Liver (tissue), 8 donors: ENCODE measurements at regions not wholly inside any gene's neighbourhood (a gene's known extent, or its start where the extent isn't known, plus 50 kb on each side); places are given as distances from the start of the nearest gene placed in this dataset.

Source experiments
- DNase-seq: peaks from one replicate; pipeline ENCODE4 v3.0.0-alpha.2; 2017; ENCODE audit warnings: low spot score
- H3K27ac ChIP-seq, 2 donors: one replicate each; pipeline ENCODE4 v1.7.0; 2013; ENCODE audit warnings: inconsistent platforms in 2 of 2, low read length in 2 of 2, control low read depth in 1 of 2, low read depth in 1 of 2, mild to moderate bottlenecking in 1 of 2
- H3K27me3 ChIP-seq, 4 donors: one replicate each; pipeline versions ENCODE4 v1.6.1 to v1.7.0; 2013; ENCODE audit warnings: low read length in 3 of 4, inconsistent platforms in 1 of 4, mild to moderate bottlenecking in 1 of 4, moderate library complexity in 1 of 4; ENCODE audit not compliant: control insufficient read depth in 4 of 4, insufficient read depth in 4 of 4
- H3K36me3 ChIP-seq, 4 donors: one replicate each; pipeline versions ENCODE4 v1.6.1 to v1.7.0; 2013; ENCODE audit warnings: low read length in 3 of 4, mild to moderate bottlenecking in 3 of 4, low read depth in 1 of 4, moderate library complexity in 1 of 4; ENCODE audit not compliant: control insufficient read depth in 4 of 4, insufficient read depth in 3 of 4
- H3K4me1 ChIP-seq, 4 donors: one replicate each; pipeline versions ENCODE4 v1.6.1 to v1.7.0; 2013; ENCODE audit warnings: low read length in 3 of 4, mild to moderate bottlenecking in 3 of 4, moderate library complexity in 1 of 4; ENCODE audit not compliant: control insufficient read depth in 4 of 4, insufficient read depth in 4 of 4
- H3K4me3 ChIP-seq, 3 donors: one replicate each; pipeline versions ENCODE4 v1.6.1 to v1.7.0; 2013; ENCODE audit warnings: low read length in 3 of 3, control low read depth in 1 of 3, low read depth in 1 of 3, mild to moderate bottlenecking in 1 of 3
- H3K9ac ChIP-seq, 2 donors: one replicate each; pipeline ENCODE4 v1.7.0; 2013; ENCODE audit warnings: low read length in 2 of 2, mild to moderate bottlenecking in 2 of 2, moderate library complexity in 2 of 2, control low read depth in 1 of 2, low read depth in 1 of 2
- H3K9me3 ChIP-seq, 4 donors: one replicate each; pipeline versions ENCODE4 v1.6.1 to v1.7.0; 2013; ENCODE audit warnings: low read length in 3 of 4; ENCODE audit not compliant: control insufficient read depth in 4 of 4
- ATF3 ChIP-seq: IDR thresholded peaks from 2 replicates; pipeline ENCODE4 v1.6.1; 2016; ENCODE audit warnings: antibody characterized with exemption
- CTCF ChIP-seq: fragments of 150-350 bp; IDR thresholded peaks from 2 replicates; pipeline ENCODE4 v1.5.1; 2017; ENCODE audit warnings: improper control_type of control experiment, low read depth, low read length; ENCODE audit not compliant: missing input control
- EGR1 ChIP-seq, 2 donors: IDR thresholded peaks; 2 replicates each; pipeline ENCODE4 v1.6.1; 2016 to 2018; ENCODE audit warnings: antibody characterized with exemption in 2 of 2, low read depth in 2 of 2
- FOXA1 ChIP-seq: IDR thresholded peaks from 2 replicates; pipeline ENCODE4 v1.6.1; 2016; ENCODE audit warnings: antibody characterized with exemption
- FOXA2 ChIP-seq: IDR thresholded peaks from 2 replicates; pipeline ENCODE4 v1.6.1; 2016; ENCODE audit warnings: antibody characterized with exemption
- GABPA ChIP-seq, 2 donors: IDR thresholded peaks in 1 of 2; conservative IDR thresholded peaks in 1 of 2; 2 replicates each; pipeline ENCODE4 v1.6.1; 2016; ENCODE audit warnings: antibody characterized with exemption in 2 of 2, mild to moderate bottlenecking in 1 of 2, moderate library complexity in 1 of 2
- HNF4A ChIP-seq, 2 donors: conservative IDR thresholded peaks; 2 replicates each; pipeline ENCODE4 v1.6.1; 2016; ENCODE audit warnings: antibody characterized with exemption in 2 of 2, mild to moderate bottlenecking in 2 of 2
- HNF4G ChIP-seq: IDR thresholded peaks from 2 replicates; pipeline ENCODE4 v1.6.1; 2016; ENCODE audit warnings: antibody characterized with exemption
- JUND ChIP-seq, 2 donors: IDR thresholded peaks; 2 replicates each; pipeline ENCODE4 v1.6.1; 2016; ENCODE audit warnings: antibody characterized with exemption in 2 of 2
- MAX ChIP-seq: IDR thresholded peaks from 2 replicates; pipeline ENCODE4 v1.6.1; 2016; ENCODE audit warnings: antibody characterized with exemption
- NR2F2 ChIP-seq: IDR thresholded peaks from 2 replicates; pipeline ENCODE4 v1.6.1; 2016; ENCODE audit warnings: antibody characterized with exemption
- RAD21 ChIP-seq, 2 donors: IDR thresholded peaks; 2 replicates each; pipeline ENCODE4 v1.6.1; 2016; ENCODE audit warnings: antibody characterized with exemption in 2 of 2, mild to moderate bottlenecking in 2 of 2
- REST ChIP-seq: IDR thresholded peaks from 2 replicates; pipeline ENCODE4 v1.6.1; 2016; ENCODE audit warnings: antibody characterized with exemption, mild to moderate bottlenecking
- RXRA ChIP-seq, 2 donors: IDR thresholded peaks; 2 replicates each; pipeline ENCODE4 v1.6.1; 2017 to 2018; ENCODE audit warnings: antibody characterized with exemption in 2 of 2, mild to moderate bottlenecking in 1 of 2
- TAF1 ChIP-seq: conservative IDR thresholded peaks from 2 replicates; pipeline ENCODE4 v1.6.1; 2016; ENCODE audit warnings: antibody characterized with exemption, mild to moderate bottlenecking
- YY1 ChIP-seq: IDR thresholded peaks from 2 replicates; pipeline ENCODE4 v1.6.1; 2016; ENCODE audit warnings: antibody characterized with exemption, mild to moderate bottlenecking
- ZBTB33 ChIP-seq: IDR thresholded peaks from 2 replicates; pipeline ENCODE4 v1.6.1; 2016; ENCODE audit warnings: antibody characterized with exemption
- whole genome bisulfite sequencing: extraction: QIAGEN DNeasy Blood & Tissue Kit; methylation state at CpG from one replicate; pipeline ENCODE4 v1.1.7; 2013; 5-methylcytosine and 5-hydroxymethylcytosine counted together
- donor health status: healthy.
- donor health status: healthy.
- donor health status: healthy.
- donor health status: healthy.
- donor health status: healthy.

GRCh38 chr16:51872524-51872923 is 674.4 kb downstream of the TOX3 start:
- no peak for DNase-seq
- TF ChIP-seq HNF4A (conservative IDR thresholded peaks at IDR 0.05) (no peak), REST (no peak), FOXA2 (no peak), YY1 (no peak), FOXA1 (no peak), GABPA (IDR thresholded peaks at IDR 0.05 in 1 of 2, conservative IDR thresholded peaks at IDR 0.05 in 1 of 2) (no peak), RAD21 (IDR thresholded peaks at IDR 0.05) (no peak), NR2F2 (no peak), ATF3 (no peak), MAX (no peak), ZBTB33 (no peak), EGR1 (IDR thresholded peaks at IDR 0.05; ENCODE audit: low read depth in 2 of 2) (no peak), JUND (IDR thresholded peaks at IDR 0.05) (no peak), HNF4G (no peak)
- no peaks in the 10 kb centered on the region for H3K4me1 ChIP-seq
- peaks cover 0 to 4% (median 0%) of the 10 kb centered on the region in 4 donors for H3K27me3 ChIP-seq
- H3K4me3 ChIP-seq: no peak overlapping the region
- H3K9ac ChIP-seq: no peak overlapping the region
- H3K36me3 ChIP-seq: no peaks in the 10 kb centered on the region
- H3K27ac ChIP-seq: no peak overlapping the region
- H3K9me3 ChIP-seq: no peaks in the 10 kb centered on the region

- Histone ChIP-seq H3K36me3 (no peaks in the 10 kb centered on the region), H3K4me3 (no peak overlapping the region), H3K27ac (no peak overlapping the region), H3K4me1 (no peaks in the 10 kb centered on the region), H3K9me3 (no peaks in the 10 kb centered on the region), H3K27me3 (peaks cover 0 to 4% (median 0%) of the 10 kb centered on the region in 4 donors), H3K9ac (no peak overlapping the region)
- DNase-seq: no peak
- WGBS: 81% methylated on average over 2 of the region's 2 CpGs
- TF ChIP-seq FOXA2: no peak
- no peak for TF ChIP-seq TAF1
- TF ChIP-seq HNF4A (conservative IDR thresholded peaks at IDR 0.05): no peak
- no peak for TF ChIP-seq CTCF
- no peak for TF ChIP-seq JUND (IDR thresholded peaks at IDR 0.05)
- no peak for TF ChIP-seq REST
- no peak for TF ChIP-seq EGR1 (IDR thresholded peaks at IDR 0.05; ENCODE audit: low read depth in 2 of 2)
- no peak for TF ChIP-seq YY1
- TF ChIP-seq MAX: no peak
- no peak for TF ChIP-seq FOXA1
- TF ChIP-seq ATF3: no peak
- no peak for TF ChIP-seq NR2F2
- no peak for TF ChIP-seq GABPA (IDR thresholded peaks at IDR 0.05 in 1 of 2, conservative IDR thresholded peaks at IDR 0.05 in 1 of 2)
- TF ChIP-seq RXRA (IDR thresholded peaks at IDR 0.05): no peak
- TF ChIP-seq RAD21 (IDR thresholded peaks at IDR 0.05): no peak
These were observed 676.6 kb downstream of the TOX3 start for GRCh38 chr16:51870296-51870854.
